GM12878 (cell line): ENCODE measurements at regions not wholly inside any gene's neighbourhood (a gene's known extent, or its start where the extent isn't known, plus 50 kb on each side); places are given as distances from the start of the nearest gene placed in this dataset.
"Not testable (repeated sequence)": the region's sequence is repeated elsewhere in the genome, so short reads cannot be mapped to it uniquely, and the experiment has no call there.

Experiments
- ATAC-seq: fragments of 200-7000 bp; cut with Tn5 transposase; 3 replicates; pipeline ENCODE4 v1.9.1; 2020; ENCODE audit warnings: mild to moderate bottlenecking, moderate library complexity
- BruUV-seq: library from RNA; stranded (reverse); fragments of 400-500 nt; replicated peaks from 2 replicates; lab custom pipeline; 2021; lab: Mats Ljungman, UMichigan
- CTCF ChIA-PET: fragments of 300-600 bp; sonication (Branson Sonifier 250); formaldehyde crosslinking; extraction: SDS; loops from one replicate; lab custom pipeline; 2021; ENCODE audit warnings: inconsistent platforms; lab: Yijun Ruan, JAX
- POLR2A ChIA-PET: fragments of 350-600 bp; formaldehyde crosslinking; extraction: SDS; loops from one replicate; lab custom pipeline; 2021; ENCODE audit warnings: inconsistent platforms; lab: Charles Lee
- RAD21 ChIA-PET: fragments of 300-600 bp; sonication (Branson Sonifier 250); formaldehyde crosslinking; loops from one replicate; lab custom pipeline; 2023; ENCODE audit warnings: antibody characterized with exemption; ENCODE audit not compliant: unreplicated experiment; lab: Charles Lee
- SMC1A ChIA-PET: fragments of 300-600 bp; sonication (Branson Sonifier 250); formaldehyde crosslinking; loops from one replicate; lab custom pipeline; 2023; ENCODE audit not compliant: unreplicated experiment, uncharacterized antibody; lab: Charles Lee
- DNase-seq: peaks from one replicate; pipeline ENCODE4 v3.0.0-alpha.2; 2011; ENCODE audit warnings: low read depth, low spot score
- FAIRE-seq: peaks from 3 replicates; lab custom pipeline; 2011; peaks lifted over from hg19 to GRCh38; lab: Jason Lieb, UNC
- H2AFZ ChIP-seq: 2 replicates; pipeline ENCODE4 v1.6.0; 2011; ENCODE audit warnings: low read depth, low read length, control low read depth; ENCODE audit not compliant: control insufficient read depth
- H3K27ac ChIP-seq: 2 replicates; pipeline ENCODE4 v1.5.1; 2011; ENCODE audit warnings: control low read depth; ENCODE audit not compliant: control insufficient read depth, insufficient read depth
- H3K27me3 ChIP-seq, 2 experiments: replicated peaks in 1 of 2; 2 replicates each; pipeline versions ENCODE4 v1.6.0 to v1.6.1; 2011; ENCODE audit warnings: low read length in 1 of 2; ENCODE audit not compliant: control insufficient read depth in 2 of 2, insufficient read depth in 2 of 2
- H3K36me3 ChIP-seq, 2 experiments: 2 replicates each; pipeline ENCODE4 v1.5.1; 2011; ENCODE audit warnings: low read length in 1 of 2; ENCODE audit not compliant: control insufficient read depth in 2 of 2, insufficient read depth in 2 of 2
- H3K4me1 ChIP-seq: 2 replicates; pipeline ENCODE4 v1.6.1; 2011; ENCODE audit warnings: mild to moderate bottlenecking, low read length, moderate library complexity, mixed read lengths; ENCODE audit not compliant: control insufficient read depth, insufficient read depth
- H3K4me2 ChIP-seq: 2 replicates; pipeline ENCODE4 v1.6.0; 2011; ENCODE audit warnings: control low read depth; ENCODE audit not compliant: control insufficient read depth, insufficient read depth
- H3K4me3 ChIP-seq: fragments of 200-600 bp; sonication (generic); 2 replicates; pipeline ENCODE4 v1.5.1; 2016
- H3K79me2 ChIP-seq: 2 replicates; pipeline ENCODE4 v1.6.0; 2011; ENCODE audit warnings: low read length; ENCODE audit not compliant: control insufficient read depth, insufficient read depth
- H3K9ac ChIP-seq: 2 replicates; pipeline ENCODE4 v1.8.0; 2011; ENCODE audit warnings: low read length, control low read depth, mixed read lengths; ENCODE audit not compliant: control insufficient read depth, insufficient read depth
- H3K9me3 ChIP-seq: replicated peaks from 3 replicates; pipeline ENCODE4 v1.5.1; 2011; ENCODE audit warnings: mild to moderate bottlenecking, low read length; ENCODE audit not compliant: control insufficient read depth, insufficient read depth
- H4K20me1 ChIP-seq: 2 replicates; pipeline ENCODE4 v1.6.0; 2011; ENCODE audit not compliant: control insufficient read depth, insufficient read depth
- ESRRA ChIP-seq: IDR thresholded peaks from 2 replicates; pipeline ENCODE4 v1.6.1; 2012; ENCODE audit warnings: mild to moderate bottlenecking, low read length, improper control_type of control experiment
- FOXM1 ChIP-seq: IDR thresholded peaks from 2 replicates; pipeline ENCODE4 v1.6.1; 2012; ENCODE audit warnings: low read depth, mild to moderate bottlenecking, inconsistent platforms, low read length, moderate library complexity
- NFIC ChIP-seq: IDR thresholded peaks from 2 replicates; pipeline ENCODE4 v1.6.1; 2012; ENCODE audit warnings: low read depth, mild to moderate bottlenecking, inconsistent platforms, low read length, moderate library complexity
- PML ChIP-seq: IDR thresholded peaks from 2 replicates; pipeline ENCODE4 v1.6.1; 2012; ENCODE audit warnings: low read length, inconsistent platforms
- SMARCA5 ChIP-seq: fragments of 450-650 bp; IDR thresholded peaks from 2 replicates; pipeline ENCODE4 v1.6.1; 2017; ENCODE audit warnings: mild to moderate bottlenecking
- WGBS: methylation state at CpG from one replicate; pipeline ENCODE4 v1.1.6; 2016; ENCODE audit warnings: low lambda C conversion rate; ENCODE audit not compliant: insufficient replicate concordance, insufficient coverage; ENCODE audit errors: missing lambda C conversion rate; 5-methylcytosine and 5-hydroxymethylcytosine counted together
- in situ Hi-C: fragments of 300-500 bp; cut with MboI; formaldehyde crosslinking; loops from 9 replicates; pipeline ENCODE4 v1.14.3; 2018; ENCODE audit warnings: mixed read lengths
- intact Hi-C: fragments of 100-400 bp; cut with micrococcal nuclease; formaldehyde crosslinking; loops from one replicate; pipeline ENCODE4 v1.14.2; 2022; ENCODE audit not compliant: unreplicated experiment
- TF ChIP-seq, protein P1 (sequence below): fragments of 450-650 bp; formaldehyde crosslinking; IDR thresholded peaks from 2 replicates; pipeline ENCODE4 v1.5.0; 2022; ENCODE audit warnings: mild to moderate bottlenecking, missing genetic modification characterization

DNA sequence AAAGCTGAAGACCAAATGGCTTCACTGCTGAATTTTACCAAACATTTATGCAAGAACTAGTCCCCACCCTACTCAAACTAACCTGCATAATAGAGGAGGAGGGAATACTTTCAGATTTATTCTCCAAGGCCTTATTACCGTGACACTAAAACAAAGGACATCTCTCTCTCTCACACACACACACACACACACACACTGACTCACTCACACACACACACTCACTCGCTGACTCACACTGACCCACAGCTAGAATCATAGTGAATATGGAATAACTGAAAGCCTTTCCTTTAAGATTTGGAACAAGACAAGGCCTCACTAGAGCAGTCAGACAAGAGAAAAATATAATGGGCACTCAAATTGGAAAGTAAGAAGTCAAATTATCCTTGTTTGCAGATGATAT lies 1014.1 kb downstream of the TMTC2 start (continued):
- TF ChIP-seq, protein P1, sequence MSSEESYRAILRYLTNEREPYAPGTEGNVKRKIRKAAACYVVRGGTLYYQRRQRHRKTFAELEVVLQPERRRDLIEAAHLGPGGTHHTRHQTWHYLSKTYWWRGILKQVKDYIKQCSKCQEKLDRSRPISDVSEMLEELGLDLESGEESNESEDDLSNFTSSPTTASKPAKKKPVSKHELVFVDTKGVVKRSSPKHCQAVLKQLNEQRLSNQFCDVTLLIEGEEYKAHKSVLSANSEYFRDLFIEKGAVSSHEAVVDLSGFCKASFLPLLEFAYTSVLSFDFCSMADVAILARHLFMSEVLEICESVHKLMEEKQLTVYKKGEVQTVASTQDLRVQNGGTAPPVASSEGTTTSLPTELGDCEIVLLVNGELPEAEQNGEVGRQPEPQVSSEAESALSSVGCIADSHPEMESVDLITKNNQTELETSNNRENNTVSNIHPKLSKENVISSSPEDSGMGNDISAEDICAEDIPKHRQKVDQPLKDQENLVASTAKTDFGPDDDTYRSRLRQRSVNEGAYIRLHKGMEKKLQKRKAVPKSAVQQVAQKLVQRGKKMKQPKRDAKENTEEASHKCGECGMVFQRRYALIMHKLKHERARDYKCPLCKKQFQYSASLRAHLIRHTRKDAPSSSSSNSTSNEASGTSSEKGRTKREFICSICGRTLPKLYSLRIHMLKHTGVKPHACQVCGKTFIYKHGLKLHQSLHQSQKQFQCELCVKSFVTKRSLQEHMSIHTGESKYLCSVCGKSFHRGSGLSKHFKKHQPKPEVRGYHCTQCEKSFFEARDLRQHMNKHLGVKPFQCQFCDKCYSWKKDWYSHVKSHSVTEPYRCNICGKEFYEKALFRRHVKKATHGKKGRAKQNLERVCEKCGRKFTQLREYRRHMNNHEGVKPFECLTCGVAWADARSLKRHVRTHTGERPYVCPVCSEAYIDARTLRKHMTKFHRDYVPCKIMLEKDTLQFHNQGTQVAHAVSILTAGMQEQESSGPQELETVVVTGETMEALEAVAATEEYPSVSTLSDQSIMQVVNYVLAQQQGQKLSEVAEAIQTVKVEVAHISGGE (CRISPR knock-in tag) = no peak
- no peak for TF ChIP-seq NFIC
- no peak for TF ChIP-seq ESRRA
- TF ChIP-seq FOXM1 = no peak
- TF ChIP-seq PML = no peak
- TF ChIP-seq SMARCA5 = no peak

DNA sequence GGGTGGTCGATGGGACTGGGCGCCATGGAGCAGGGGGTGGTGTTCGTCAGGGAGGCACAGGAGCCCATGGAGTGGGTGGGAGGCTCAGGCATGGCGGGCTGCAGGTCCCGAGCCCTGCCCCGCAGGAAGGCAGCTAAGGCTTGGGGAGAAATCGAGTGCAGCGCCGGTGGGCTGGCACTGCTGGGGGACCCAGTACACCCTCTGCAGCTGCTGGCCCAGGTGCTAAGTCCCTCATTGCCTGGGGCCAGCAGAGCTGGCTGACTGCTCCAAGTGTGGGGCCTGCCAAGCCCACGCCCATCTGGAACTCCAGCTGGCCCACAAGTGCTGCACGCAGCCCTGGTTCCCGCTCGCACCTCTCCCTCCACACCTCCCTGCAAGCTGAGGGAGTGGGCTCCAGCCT lies 1009.6 kb downstream of the TMTC2 start:
- RAD21 ChIA-PET, H3K9me3 ChIP-seq, in situ Hi-C loops, DNase-seq, BruUV-seq, H4K20me1 ChIP-seq, POLR2A ChIA-PET, H3K27ac ChIP-seq, H3K79me2 ChIP-seq, H3K4me3 ChIP-seq, H3K4me1 ChIP-seq, H3K36me3 ChIP-seq, SMC1A ChIA-PET, CTCF ChIA-PET, intact Hi-C loops, H3K27me3 ChIP-seq, H2AFZ ChIP-seq, H3K4me2 ChIP-seq, ATAC-seq, FAIRE-seq, H3K9ac ChIP-seq: not testable (repeated sequence)
- 46% methylated on average over 13 of the region's 13 CpGs for WGBS
